ENCODE measurements at regions not wholly inside any gene's neighbourhood (a gene's known extent, or its start where the extent isn't known, plus 50 kb on each side); places are given as distances from the start of the nearest gene placed in this dataset.
"Not testable (repeated sequence)": the region's sequence is repeated elsewhere in the genome, so short reads cannot be mapped to it uniquely, and the experiment has no call there.

DNA sequence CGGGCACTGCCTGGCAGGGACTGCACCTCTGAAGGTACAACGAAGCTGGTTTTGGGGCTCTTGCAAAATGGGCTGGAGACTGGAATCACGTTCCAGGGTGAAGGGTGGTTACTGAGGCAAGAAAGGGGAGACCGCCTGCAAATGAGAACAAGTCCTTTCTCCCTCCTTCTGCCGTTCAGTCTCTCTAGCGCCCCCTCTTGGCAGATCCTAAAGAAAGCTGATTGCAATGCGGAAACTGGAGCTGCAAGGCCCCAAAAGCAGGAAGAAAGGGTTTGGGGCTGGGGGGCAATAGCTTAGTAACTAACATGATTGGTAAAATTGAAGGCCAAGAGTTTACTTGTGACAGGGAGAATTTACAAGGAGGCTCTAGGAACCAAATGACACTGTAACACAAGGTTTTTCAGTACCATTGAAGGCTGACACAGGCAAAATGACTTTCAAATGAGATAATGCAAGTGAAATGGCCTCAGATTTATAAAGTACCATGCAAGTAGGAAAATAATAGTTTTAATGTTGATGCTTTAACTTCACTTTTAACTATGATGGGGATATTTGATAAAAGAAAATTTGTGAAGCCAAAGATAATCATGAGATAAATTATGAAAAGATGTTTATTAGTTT, 222.7 kb upstream of the HAND2 start:
- DNase-seq = peak; percentile 62

DNA sequence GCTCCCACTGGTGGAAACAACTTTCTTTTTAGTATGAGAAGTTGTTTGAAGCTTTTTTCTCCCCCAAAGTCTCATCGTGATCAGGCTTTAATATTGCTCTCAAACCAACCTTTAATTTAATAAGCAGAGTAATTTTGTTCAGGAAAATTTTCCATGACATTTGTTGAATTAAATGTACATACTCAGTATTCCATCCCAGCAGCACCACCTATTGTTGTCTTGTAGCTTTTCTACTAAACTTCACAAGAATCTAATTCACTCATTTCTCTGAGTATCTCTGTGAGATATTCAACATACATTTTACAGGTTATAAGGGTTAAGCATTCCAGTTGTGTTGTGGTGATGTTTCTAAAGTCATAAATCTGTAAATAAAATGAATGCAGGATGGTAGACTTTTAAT, 218.3 kb upstream of the HAND2 start:
- no peak for DNase-seq

DNA sequence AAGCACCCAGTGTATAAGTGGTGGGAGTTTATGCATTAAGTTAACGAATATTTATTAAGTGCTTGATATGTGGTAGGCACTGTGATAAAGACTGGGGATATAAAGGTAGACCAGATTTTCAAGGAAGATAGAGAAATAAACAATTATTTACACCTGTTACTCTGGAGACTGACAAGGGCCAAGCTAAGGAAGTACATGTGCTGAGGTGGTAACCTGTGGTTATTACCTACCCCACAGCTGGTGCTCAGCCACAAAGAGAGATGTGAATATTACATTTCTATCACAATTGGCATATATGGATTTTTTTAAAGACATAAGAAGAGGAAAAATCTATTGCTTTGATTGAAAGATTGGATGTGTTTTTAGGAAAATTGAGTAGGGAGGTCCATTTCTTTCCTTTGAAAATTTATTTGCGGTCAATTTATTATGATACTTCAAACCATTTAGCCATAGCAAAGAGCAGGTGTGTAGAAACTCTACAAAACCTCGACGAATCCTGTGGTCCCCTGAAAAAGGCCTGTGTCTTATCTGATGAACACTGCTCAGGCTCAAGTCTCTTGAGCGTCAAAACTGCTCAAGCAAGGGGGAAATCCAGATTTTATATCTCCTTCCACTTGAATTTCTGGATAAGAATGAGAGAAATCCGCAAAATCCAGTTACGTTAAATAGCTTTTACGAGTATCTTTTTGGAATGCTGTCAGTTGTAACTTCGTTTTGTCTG, 217.7 kb upstream of the HAND2 start:
- DNase-seq = no peak

DNA sequence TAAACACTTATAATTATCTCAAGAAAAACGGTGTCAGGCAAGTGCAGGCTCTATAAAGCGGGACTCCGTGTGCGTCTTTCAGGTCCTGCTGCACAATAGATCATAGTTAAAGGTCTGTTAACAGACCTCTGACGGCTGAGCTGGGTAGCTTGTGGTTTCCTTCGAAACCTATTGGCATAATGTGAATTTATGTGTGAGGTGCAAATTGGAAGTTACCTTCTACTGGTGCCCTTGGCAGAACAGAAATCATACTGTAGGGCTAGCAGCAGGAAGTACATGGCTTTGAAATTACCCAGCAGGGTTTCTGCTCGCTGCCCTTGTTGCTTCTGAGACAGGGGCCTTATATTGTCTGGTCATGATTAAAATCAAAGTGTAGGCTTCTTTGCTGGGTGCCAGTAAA, 216.4 kb upstream of the HAND2 start:
- DNase-seq = no peak

DNA sequence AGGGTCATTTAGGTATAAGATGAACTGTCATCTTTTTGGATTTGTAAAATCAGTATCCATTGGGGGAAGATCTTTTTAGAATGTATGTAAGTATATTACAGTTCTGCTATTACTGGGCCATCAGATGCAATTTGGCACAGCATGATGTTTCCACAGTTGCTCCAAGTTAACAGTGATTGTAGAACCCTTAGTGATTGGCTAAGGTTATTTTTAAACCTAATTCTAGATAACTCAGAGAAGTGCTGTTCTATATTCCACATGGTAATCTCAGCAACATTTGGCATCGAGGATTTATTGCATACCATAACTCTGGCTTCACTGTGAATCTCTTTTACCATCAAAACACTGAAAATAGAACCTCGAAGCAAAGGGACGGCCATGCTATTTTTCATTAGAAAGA, 215.7 kb upstream of the HAND2 start:
- no peak for DNase-seq

DNA sequence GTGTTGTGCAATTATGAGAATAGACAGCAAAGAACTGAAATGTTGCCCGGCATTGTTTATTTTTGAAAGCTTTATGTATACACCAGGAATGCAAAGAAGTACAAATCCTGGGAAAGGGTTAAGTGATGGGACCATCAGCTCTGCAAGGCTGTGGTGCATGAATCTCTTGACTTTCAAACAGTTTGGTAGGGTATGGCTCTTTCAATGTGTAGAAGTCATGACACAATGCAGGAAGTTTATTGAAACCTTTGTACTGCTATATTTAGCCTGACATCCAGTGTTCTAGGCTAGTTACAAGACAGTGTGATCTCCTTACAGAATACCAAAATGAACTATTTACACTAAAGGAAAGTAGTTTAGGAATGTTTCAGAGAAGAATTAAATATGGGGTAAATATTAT, 206.8 kb upstream of the HAND2 start:
- DNase-seq = no peak

DNA sequence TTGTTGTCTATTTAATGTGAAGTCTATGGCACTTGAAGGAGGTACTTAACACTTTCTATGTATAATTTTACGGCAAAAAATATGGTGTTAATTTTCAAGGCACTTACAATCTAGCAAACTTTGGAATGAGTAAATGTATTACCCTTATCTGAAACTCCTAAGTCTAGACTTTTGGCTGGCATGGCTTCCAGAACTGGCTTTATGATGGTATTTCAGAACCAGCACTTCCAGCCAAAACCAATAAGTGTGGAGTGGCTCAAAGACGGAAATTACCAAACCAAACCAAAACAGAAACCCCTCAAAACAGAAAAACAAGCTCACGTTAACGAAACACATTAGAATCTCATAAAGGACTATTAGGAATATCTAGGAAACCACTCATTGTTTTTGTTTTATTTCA, 205.6 kb upstream of the HAND2 start:
- no peak for DNase-seq

DNA sequence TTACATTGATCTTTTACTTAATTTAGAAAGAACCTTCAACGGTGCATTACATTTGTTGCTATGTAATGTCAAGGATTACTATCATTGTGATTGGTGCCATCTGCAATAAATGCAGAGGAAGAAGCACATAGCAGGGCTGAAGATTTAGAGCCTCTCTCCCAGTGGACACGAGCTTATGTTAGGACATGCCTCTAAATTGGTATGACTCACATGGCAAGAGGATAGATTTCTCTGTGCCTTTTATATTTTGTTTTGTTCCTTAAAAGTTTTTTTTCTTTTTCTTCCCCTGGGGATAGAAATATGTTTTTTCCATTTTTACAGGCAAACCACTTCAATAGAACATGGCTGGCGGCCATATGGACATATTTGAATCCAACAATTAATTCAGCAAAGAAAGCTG, 205.0 kb upstream of the HAND2 start:
- no peak for DNase-seq

DNA sequence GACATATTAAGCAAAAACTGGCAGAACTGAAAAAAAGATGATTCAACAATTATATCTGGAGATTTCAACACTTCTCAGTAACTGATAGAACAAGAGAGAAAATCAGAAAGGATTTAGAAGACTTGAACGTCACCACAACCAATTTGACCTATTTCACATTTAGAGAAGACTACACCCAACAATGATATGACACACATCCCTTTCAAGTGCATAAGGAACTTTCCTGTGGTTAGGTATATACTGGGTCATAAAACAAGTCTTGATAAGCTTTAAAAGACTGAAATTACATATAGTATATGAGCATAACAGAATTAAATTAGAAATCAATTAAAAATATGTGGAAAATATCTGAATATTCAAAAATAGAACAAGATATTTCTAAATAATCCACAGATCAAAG, 201.2 kb upstream of the HAND2 start:
- no peak for DNase-seq

DNA sequence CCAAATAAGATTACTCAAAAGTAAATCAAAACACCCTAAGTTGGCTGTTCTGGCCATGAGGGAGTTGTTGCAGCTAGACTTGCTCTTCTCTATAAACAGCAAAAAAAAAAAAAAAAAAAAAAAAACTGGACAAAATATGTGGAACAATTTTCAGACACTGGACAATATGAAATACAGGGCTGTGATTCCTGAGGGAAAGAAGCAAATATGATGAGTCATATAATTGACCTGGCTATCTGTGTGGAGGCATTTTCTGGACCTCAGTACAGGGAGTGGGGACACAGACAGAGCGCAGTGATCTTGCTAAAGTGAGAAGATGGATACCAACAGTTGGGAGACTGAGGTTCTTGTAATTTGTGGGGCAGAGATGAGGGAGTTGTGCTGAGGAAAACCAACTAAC, 192.0 kb upstream of the HAND2 start:
- DNase-seq = no peak

DNA sequence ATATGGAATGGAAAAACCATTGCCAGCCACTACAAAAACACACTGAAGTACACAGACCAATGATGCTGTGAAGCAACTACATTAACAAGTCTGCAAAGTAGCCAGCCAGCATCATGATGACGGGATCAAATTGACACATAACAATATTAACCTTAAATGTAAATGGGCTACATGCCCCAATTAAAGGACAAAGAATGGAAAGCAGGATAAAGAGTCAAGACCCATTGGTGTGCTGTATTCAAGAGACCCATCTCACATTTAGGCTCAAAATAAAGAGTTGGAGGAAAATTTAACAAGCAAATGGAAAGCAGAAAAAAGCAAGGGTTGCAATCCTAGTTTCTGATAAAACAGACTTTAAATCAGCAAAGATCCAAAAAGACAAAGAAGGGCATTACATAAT, 188.5 kb upstream of the HAND2 start:
- DNase-seq = not testable (repeated sequence)

DNA sequence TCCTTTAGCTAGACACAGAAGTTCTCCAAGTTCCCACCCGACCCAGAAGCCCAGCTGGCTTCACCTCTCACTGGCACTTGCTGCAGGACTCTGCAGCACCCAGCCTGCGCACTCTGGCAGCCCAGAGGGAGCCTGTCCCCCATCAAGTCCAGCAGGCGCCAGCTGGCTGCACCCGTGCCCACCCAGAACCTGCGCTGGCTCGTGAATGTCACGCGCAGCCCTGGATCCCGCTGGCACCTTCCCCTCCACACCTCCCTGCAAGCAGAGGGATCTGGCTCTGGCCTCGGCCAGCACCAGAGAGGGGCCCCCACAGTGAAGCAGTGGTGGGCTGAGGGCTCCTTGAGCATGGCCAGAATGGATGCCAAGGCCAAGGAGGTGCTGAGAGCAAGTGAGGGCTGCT, 187.6 kb upstream of the HAND2 start:
- DNase-seq = no peak

DNA sequence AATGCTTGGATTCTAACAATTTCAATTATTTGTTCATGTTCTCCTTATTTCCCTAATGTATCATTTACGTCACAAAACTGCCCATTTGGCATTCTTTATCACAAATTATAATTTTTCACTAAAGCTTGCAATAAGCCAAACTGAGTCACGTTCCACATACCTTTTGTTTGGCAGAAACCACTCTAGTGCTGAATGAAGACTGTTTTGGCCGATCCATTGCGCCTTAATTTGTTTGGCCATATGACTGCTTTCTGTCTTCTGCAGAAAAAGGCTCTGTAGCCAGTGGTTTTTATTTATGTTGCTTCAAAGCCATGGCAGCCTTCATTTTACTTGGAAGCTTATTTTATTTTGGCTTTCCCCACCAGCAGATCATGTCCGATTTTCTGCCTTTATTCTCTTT, 184.4 kb upstream of the HAND2 start:
- no peak for DNase-seq

DNA sequence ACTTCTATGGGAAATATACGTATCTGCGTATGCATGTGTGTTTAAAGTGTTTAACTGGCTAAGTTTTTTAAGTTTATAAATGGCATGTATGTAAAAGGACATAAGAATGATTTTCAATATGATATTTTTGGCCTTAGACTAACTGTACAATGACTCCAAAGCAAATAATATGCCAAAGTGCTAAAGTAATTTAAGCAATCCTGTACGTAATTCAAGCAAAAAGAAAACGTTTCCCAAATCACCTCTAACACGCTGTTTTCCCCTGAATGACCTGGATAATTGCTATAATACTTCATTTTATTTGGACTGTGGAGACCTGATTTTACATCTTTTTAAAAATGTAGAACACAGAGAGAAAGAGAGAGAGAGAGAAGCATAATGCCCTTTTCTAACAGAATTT, 183.0 kb upstream of the HAND2 start:
- DNase-seq = no peak

DNA sequence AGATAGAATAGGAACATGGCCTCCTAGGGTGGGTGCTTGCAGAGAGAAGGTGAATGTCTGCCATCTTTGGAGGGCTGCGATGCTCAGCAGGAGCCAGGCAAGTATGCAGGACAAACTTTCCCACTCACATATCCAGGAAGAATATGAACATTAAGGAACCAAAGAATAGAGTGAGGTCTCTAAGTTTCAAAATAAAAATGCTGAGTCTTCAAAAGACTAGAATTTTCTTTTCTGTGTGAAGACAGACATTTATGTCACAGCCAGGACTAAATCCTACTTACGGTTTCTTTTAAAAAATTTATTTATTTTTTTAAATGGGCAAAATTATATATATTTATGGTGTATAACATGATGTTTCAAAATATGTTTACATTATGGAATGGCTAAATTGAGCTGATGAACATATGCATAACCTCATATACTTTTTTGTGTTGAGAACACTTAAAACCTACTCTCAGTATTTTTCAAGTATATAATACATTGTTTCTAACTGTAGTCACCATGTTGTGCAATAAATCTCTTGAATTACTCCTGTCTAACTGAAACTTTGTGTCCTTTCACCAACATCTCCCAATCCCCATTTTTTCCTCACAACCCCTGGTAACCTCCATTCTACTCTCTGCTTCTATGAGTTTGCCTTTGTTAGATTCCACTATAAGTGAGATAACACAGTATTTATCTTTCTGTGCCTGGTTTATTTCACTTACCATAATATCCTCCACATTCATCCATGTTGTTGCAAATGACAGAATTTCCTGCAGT, 177.8 kb upstream of the HAND2 start:
- DNase-seq = no peak

DNA sequence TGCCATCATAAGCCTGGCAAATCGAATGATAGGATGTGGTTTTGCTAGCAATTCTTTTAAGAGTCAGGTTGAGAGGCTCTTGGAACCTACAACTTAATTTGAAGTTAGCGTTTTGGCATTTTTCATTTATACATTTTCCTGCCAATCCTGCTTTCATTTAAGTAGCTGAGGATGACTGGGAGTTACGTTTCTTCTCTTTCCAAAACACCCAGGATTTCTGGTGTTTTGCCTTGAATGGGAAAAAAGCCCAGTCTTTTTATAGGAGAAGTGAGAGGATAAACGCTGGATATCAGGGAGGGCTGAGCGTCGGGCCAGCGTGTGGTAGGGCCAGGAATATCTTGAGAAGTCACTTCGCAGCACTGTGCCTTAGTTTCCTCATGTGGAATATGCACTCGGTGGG, 174.2 kb upstream of the HAND2 start:
- no peak for DNase-seq

DNA sequence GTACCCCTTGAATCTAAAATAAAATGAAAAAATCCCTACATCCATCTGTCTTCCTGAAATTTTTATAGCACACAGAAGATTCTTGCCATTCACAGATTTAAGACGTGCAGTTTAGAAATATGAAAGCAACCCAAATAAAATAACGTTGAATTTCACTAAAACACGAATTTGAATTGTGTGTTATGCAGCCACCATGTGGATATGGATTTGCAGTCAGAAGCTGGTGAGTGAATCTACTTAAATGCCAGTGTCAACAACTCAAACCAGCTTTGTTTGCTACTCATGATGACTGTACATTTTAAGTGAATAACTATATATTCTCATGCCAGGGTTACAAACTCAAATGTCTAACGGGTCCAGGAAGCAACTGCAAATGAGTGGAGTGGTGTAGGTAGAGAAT, 173.0 kb upstream of the HAND2 start:
- DNase-seq = no peak

DNA sequence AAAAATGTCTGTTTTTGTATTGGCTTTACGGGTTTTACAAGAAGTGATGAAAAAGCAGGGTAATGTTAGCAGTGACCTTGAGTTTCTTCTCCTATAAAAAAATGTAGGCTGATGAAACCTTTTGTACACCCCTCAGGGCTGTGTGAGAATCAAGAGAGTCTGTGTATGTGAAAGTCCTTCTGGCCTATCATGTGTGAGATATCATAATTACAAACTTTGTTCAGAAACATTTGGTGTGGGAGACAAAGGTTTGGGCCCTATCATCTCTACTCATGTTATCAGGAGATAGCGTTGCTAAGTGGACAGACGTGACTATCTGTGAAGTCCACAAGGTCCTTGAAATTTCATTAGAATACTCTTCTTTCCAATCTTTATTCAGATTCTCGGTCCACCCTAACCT, 170.6 kb upstream of the HAND2 start:
- DNase-seq = no peak

DNA sequence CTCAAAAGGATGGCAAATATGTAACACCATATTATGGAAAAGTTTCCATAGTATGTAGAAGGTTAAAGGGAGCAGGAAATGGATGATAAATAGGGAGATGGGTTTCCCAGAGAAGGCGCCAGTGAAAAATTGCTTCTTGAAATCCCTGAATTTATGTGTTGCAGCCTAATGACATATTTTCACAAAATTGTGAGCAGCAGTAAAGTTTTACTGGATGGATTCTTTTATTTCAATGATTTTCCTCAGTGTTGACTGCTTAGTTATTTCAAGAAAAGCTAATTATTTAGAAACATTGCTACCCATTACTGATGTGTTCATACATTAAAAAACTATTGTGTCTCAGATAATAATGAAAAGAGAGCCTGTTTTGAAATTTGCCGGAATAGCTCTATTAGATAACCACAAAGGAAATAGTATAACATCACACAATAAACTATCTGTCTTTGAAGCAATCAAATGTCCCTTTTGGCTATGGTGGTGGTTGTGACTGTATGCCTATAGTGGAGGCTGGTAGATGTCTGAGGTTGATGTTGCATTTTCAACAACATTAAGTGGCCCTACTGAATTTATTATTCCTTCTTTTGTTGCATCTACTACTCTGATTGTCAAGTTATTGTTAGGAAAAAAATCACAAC, 169.9 kb upstream of the HAND2 start:
- DNase-seq = no peak

DNA sequence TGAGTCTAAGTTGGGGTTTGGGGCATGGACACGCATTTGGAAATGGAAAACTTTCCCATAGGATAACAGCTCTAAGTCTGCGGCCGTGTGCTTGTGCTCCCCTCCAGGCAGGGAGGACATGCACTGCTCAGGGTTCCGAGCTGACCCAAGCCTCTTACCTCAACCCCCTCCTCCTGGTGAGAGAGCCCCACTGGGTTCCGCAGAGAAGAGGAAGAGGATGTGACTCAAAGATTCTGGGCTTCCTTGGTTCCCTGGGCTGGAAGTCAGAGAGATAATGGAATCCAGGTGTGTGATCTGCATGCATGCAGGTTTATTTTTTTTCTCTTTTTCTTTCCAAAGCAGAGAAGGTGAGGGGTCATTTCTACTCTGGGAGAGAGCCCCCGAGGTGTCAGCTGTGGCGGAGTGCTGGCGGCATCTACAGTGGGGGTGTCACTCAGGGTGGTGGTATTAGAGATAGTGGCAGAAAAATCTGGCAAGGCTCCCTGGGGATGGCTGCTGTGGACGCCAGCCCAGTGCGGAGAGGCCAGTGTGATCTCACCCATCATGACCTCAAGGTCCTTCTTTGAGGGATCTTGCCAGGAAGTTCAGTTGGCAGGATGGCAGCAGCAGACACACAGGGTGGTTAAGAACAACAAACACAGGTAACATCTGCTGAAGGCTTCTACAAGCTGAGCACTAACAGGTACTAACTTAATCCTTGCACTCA, 168.7 kb upstream of the HAND2 start:
- no peak for DNase-seq

DNA sequence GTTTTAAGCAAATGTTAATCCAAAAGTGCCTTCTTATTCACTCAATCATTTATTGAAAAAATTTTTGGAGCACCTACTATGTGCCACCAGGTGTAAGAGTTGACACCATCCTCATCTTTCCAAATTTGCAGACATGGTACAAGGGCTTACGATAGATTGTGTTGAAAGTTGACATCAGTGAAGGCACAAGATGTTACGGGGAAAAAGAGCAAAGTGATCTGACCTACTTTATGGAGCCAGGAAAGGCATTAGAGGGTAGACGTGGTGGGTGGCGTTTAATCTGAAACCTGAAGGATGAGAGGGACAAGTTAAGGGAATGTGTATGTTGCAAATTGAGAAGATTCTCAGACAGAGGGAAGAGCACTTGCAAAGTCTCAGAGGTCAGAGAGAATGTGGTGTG, 167.8 kb upstream of the HAND2 start:
- DNase-seq = no peak

DNA sequence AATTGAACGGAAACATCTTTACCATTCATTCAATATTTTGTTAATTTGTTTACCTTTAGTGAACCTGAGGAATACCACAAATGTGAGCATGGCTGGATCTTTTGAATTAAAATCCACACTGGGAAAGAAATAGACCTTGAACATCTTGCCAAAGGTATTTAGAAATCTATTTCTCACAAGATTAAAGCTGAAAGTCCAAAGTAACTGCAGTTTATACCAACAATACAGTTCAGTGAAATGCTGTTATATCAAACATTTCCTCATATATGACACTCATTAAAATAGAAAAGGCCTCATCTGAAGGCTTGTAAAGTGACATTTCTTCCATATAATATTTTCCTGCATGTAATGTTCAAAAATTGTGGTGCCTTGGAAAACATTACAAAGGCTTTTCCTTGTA, 166.5 kb upstream of the HAND2 start:
- DNase-seq = no peak

DNA sequence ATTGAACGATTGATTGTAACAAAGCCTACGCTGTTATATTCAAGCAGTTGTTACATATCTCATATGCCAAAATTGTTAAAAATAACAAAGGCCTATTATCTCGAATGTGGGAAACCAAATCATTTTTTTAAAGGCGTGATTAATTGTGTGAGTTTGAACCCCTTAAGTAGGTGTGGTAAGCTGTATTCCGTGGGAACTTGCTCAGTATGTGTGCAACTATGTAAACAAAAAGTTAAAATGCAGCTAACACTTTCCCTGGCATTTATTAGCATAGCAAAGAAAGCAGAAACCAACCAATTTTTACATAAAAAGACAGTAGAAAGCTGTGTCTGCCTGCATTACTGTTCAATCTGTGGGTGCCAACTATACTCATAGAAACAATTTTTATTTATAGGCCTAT, 166.0 kb upstream of the HAND2 start:
- no peak for DNase-seq
